ENCODE measurements at regions not wholly inside any gene's neighbourhood (a gene's known extent, or its start where the extent isn't known, plus 50 kb on each side); places are given as distances from the start of the nearest gene placed in this dataset.

- H3K4me1 Mint-ChIP-seq (ENCODE audit: low read depth), result peaks cover 20% of the 10 kb centered on the region
- no peak overlapping the region for H3K4me3 Mint-ChIP-seq
- H3K27ac Mint-ChIP-seq, result no peak overlapping the region
- peaks cover 6% of the 10 kb centered on the region for H3K27me3 Mint-ChIP-seq
- H3K36me3 Mint-ChIP-seq (ENCODE audit: low read depth), result no peaks in the 10 kb centered on the region
- H3K9me3 Mint-ChIP-seq, result no peaks in the 10 kb centered on the region
- intact Hi-C loops (cut with micrococcal nuclease), result no loop called here
These were observed 120.0 kb upstream of the GADL1 start for GRCh38 chr3:31014317-31015040.

GRCh38 chr3:31016196-31016595 lies 121.7 kb upstream of the GADL1 start:
- H3K27ac Mint-ChIP-seq, result no peak overlapping the region
- H3K4me3 Mint-ChIP-seq, result no peak overlapping the region
- no peaks in the 10 kb centered on the region for H3K36me3 Mint-ChIP-seq (ENCODE audit: low read depth)
- no peaks in the 10 kb centered on the region for H3K9me3 Mint-ChIP-seq
- H3K27me3 Mint-ChIP-seq, result peaks cover 6% of the 10 kb centered on the region
- intact Hi-C loops (cut with micrococcal nuclease), result no loop called here
- peaks cover 10% of the 10 kb centered on the region for H3K4me1 Mint-ChIP-seq (ENCODE audit: low read depth)

GRCh38 chr3:31022716-31023115 lies 128.3 kb upstream of the GADL1 start:
- H3K27me3 Mint-ChIP-seq, result no peaks in the 10 kb centered on the region
- no peaks in the 10 kb centered on the region for H3K9me3 Mint-ChIP-seq
- peaks cover 5% of the 10 kb centered on the region for H3K4me1 Mint-ChIP-seq (ENCODE audit: low read depth)
- no peak overlapping the region for H3K4me3 Mint-ChIP-seq
- H3K36me3 Mint-ChIP-seq (ENCODE audit: low read depth), result no peaks in the 10 kb centered on the region
- H3K27ac Mint-ChIP-seq, result no peak overlapping the region
- intact Hi-C loops (cut with micrococcal nuclease), result no loop called here

GRCh38 chr3:31025541-31025940 lies 131.1 kb upstream of the GADL1 start:
- Mint-ChIP-seq H3K4me3 (no peak overlapping the region), H3K4me1 (ENCODE audit: low read depth) (no peaks in the 10 kb centered on the region), H3K27me3 (no peaks in the 10 kb centered on the region), H3K36me3 (ENCODE audit: low read depth) (no peaks in the 10 kb centered on the region), H3K9me3 (no peaks in the 10 kb centered on the region), H3K27ac (no peak overlapping the region)
- intact Hi-C loops (cut with micrococcal nuclease), result no loop called here

- no peaks in the 10 kb centered on the region for H3K27me3 Mint-ChIP-seq
- no peaks in the 10 kb centered on the region for H3K36me3 Mint-ChIP-seq (ENCODE audit: low read depth)
- no peaks in the 10 kb centered on the region for H3K4me1 Mint-ChIP-seq (ENCODE audit: low read depth)
- no peaks in the 10 kb centered on the region for H3K9me3 Mint-ChIP-seq
- H3K4me3 Mint-ChIP-seq, result no peak overlapping the region
- intact Hi-C loops (cut with micrococcal nuclease), result no loop called here
- no peak overlapping the region for H3K27ac Mint-ChIP-seq
These were observed 132.8 kb upstream of the GADL1 start for GRCh38 chr3:31027191-31027761.

- Mint-ChIP-seq H3K27ac (no peak overlapping the region), H3K27me3 (no peaks in the 10 kb centered on the region), H3K4me1 (ENCODE audit: low read depth) (no peaks in the 10 kb centered on the region), H3K9me3 (no peaks in the 10 kb centered on the region), H3K4me3 (no peak overlapping the region), H3K36me3 (ENCODE audit: low read depth) (no peaks in the 10 kb centered on the region)
- intact Hi-C loops (cut with micrococcal nuclease), result no loop called here
These were observed 133.5 kb upstream of the GADL1 start for GRCh38 chr3:31027914-31028313.

DNA sequence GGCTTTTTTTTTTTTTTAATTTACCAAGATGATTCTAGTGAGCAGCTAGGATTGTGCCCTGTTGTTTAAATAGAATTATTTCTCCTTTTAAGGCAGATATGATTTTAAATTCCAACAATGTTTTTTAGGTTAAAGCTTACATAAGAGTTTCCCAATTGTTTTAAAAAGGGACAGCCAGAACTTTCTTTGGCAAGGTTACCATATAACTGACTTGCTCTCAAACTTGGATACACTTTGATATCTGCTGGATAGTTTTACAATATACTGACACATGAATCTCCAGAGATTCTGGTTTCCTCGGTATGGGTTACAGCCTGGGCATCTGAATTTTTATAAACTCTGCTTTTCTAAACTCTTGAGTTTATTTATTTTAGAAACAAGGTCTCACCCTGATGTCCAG lies 134.3 kb upstream of the GADL1 start:
- no peak overlapping the region for H3K4me3 Mint-ChIP-seq
- H3K4me1 Mint-ChIP-seq (ENCODE audit: low read depth), result no peaks in the 10 kb centered on the region
- H3K9me3 Mint-ChIP-seq, result no peaks in the 10 kb centered on the region
- H3K36me3 Mint-ChIP-seq (ENCODE audit: low read depth), result no peaks in the 10 kb centered on the region
- no peak overlapping the region for H3K27ac Mint-ChIP-seq
- no peaks in the 10 kb centered on the region for H3K27me3 Mint-ChIP-seq
- intact Hi-C loops (cut with micrococcal nuclease), result no loop called here

DNA sequence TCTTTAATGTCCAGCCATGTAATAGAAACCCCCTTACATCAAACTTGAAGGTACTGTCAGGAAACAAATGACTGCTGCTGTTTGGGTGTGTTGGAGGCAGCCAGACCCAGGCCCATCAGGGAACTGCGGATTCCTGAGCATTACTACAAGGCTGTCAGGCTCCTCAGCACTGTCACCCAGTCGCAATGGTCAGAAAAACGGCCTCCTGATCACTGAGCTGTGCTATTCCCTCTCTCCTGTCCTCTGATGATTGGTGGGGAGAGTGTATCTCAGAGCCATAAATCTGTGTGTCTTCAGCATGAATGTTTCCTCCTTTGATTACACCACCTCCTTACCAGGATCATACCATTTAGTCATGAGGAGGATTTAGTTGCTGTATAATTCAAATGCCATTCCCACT lies 135.2 kb upstream of the GADL1 start:
- Mint-ChIP-seq H3K4me3 (no peak overlapping the region), H3K36me3 (ENCODE audit: low read depth) (no peaks in the 10 kb centered on the region), H3K27me3 (no peaks in the 10 kb centered on the region), H3K27ac (no peak overlapping the region), H3K4me1 (ENCODE audit: low read depth) (no peaks in the 10 kb centered on the region), H3K9me3 (no peaks in the 10 kb centered on the region)
- intact Hi-C loops (cut with micrococcal nuclease), result no loop called here

DNA sequence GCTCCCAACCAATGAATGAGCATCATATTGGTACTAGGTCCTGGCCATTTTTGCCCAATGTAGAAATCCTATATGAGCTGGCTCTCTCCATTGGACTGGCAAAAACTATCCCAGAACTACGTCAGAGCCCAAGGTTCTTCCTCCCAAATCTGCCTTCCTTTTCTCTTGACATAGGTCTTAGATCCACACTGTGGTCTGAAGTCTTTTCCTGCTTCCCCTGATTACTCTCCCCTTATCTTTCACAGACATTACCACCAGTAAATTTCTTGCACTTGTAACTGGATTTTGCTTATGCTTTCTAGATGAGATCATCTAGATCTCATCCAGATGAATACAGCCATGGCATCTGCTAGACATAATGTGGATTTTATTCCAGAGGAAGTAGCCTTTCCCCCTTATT lies 141.2 kb upstream of the GADL1 start:
- no peaks in the 10 kb centered on the region for H3K9me3 Mint-ChIP-seq
- H3K4me1 Mint-ChIP-seq (ENCODE audit: low read depth), result peaks cover 10% of the 10 kb centered on the region
- no peaks in the 10 kb centered on the region for H3K36me3 Mint-ChIP-seq (ENCODE audit: low read depth)
- no peak overlapping the region for H3K27ac Mint-ChIP-seq
- H3K4me3 Mint-ChIP-seq, result no peak overlapping the region
- H3K27me3 Mint-ChIP-seq, result no peaks in the 10 kb centered on the region
- intact Hi-C loops (cut with micrococcal nuclease), result no loop called here

DNA sequence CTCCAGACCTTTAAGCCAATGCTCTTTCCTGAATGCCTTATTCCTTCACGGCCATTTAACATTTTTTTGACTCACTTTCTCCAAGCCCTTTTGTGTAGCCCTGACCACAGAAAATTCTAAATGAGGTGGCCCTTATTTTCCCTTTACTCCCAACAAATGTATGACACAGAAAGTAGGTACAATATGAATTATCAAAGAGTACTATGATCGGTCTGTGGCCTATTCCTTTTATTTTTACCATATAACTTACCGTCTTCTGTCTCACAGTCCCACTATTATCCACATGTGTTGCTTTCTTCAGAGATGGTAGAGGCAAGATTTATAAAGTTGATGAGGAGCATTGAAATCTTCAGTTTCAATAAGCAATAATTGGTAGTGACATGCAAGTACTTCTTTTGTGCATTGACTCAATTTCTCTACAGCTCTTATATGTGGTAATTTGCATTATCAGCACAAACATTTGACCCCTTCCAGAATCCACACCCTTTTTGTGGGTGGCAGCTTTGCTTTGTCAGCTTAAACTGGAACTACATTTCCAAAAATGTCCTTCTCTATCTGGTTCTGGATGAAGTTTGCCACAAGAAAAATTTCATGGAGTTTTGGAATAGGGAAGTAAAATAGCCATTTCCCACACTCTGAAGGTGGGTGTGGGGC lies 143.8 kb upstream of the GADL1 start:
- no peaks in the 10 kb centered on the region for H3K36me3 Mint-ChIP-seq (ENCODE audit: low read depth)
- H3K4me3 Mint-ChIP-seq, result no peak overlapping the region
- no peak overlapping the region for H3K27ac Mint-ChIP-seq
- H3K27me3 Mint-ChIP-seq, result no peaks in the 10 kb centered on the region
- H3K4me1 Mint-ChIP-seq (ENCODE audit: low read depth), result peaks cover 10% of the 10 kb centered on the region
- peaks cover 15% of the 10 kb centered on the region for H3K9me3 Mint-ChIP-seq
- intact Hi-C loops (cut with micrococcal nuclease), result no loop called here

- intact Hi-C loops (cut with micrococcal nuclease), result no loop called here
- Mint-ChIP-seq H3K27me3 (no peaks in the 10 kb centered on the region), H3K36me3 (ENCODE audit: low read depth) (no peaks in the 10 kb centered on the region), H3K27ac (no peak overlapping the region), H3K4me3 (no peak overlapping the region), H3K9me3 (peaks cover 22% of the 10 kb centered on the region), H3K4me1 (ENCODE audit: low read depth) (peaks cover 10% of the 10 kb centered on the region)
These were observed 144.7 kb upstream of the GADL1 start for GRCh38 chr3:31039145-31039544.

DNA sequence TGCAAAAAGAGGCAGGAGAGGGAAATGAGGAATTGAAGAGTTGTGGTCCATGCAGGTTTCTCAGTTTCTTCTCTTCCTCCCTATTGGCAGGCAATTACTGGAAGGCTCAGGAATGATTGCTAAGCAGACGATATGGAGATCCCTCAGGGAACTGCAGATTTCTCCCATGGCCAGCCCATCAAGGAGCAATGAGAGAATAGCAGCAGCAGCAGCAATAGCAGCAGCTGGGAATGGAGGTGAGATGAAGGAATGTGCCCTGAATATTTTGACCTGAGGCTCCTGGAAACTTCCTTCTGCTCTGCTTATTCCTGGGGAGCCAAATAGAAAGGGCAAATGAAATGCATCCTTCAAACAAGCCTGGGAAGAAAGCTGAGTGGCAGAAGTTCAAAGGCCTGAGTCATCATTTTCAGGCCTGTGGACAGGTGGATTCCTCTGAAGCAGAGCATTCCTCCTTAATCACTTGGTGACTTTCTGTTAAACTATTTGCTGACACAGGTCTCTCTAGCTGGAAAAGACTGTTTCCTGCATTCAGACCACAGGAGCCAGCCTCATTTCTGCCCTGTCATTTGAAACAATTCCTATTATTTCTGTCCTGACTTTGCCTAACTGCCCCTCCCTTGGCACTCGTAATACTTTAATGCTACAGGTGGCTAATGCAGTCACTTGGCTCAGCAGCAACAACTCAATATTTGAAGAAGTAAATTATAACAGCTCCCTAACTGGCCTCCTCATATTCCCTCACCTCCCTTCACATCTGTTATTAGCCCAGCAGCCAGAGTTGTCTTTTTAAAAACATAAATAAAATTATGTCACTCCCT lies 146.9 kb upstream of the GADL1 start:
- H3K4me1 Mint-ChIP-seq (ENCODE audit: low read depth), result peaks cover 10% of the 10 kb centered on the region
- no peaks in the 10 kb centered on the region for H3K27me3 Mint-ChIP-seq
- H3K4me3 Mint-ChIP-seq, result no peak overlapping the region
- H3K9me3 Mint-ChIP-seq, result peaks cover 22% of the 10 kb centered on the region
- intact Hi-C loops (cut with micrococcal nuclease), result no loop called here
- H3K27ac Mint-ChIP-seq, result no peak overlapping the region
- H3K36me3 Mint-ChIP-seq (ENCODE audit: low read depth), result no peaks in the 10 kb centered on the region

- H3K27ac Mint-ChIP-seq, result no peak overlapping the region
- no peak overlapping the region for H3K4me3 Mint-ChIP-seq
- H3K27me3 Mint-ChIP-seq, result no peaks in the 10 kb centered on the region
- intact Hi-C loops (cut with micrococcal nuclease), result no loop called here
- no peaks in the 10 kb centered on the region for H3K36me3 Mint-ChIP-seq (ENCODE audit: low read depth)
- H3K9me3 Mint-ChIP-seq, result peaks cover 22% of the 10 kb centered on the region
- peaks cover 10% of the 10 kb centered on the region for H3K4me1 Mint-ChIP-seq (ENCODE audit: low read depth)
These were observed 148.8 kb upstream of the GADL1 start for GRCh38 chr3:31043184-31043819.

GRCh38 chr3:31047673-31048072 lies 153.2 kb upstream of the GADL1 start:
- H3K4me1 Mint-ChIP-seq (ENCODE audit: low read depth), result no peaks in the 10 kb centered on the region
- no peak overlapping the region for H3K4me3 Mint-ChIP-seq
- H3K27ac Mint-ChIP-seq, result no peak overlapping the region
- H3K9me3 Mint-ChIP-seq, result peaks cover 28% of the 10 kb centered on the region
- no peaks in the 10 kb centered on the region for H3K27me3 Mint-ChIP-seq
- H3K36me3 Mint-ChIP-seq (ENCODE audit: low read depth), result no peaks in the 10 kb centered on the region
- intact Hi-C loops (cut with micrococcal nuclease), result no loop called here
